Liver (tissue), 8 donors: ENCODE measurements at regions not wholly inside any gene's neighbourhood (a gene's known extent, or its start where the extent isn't known, plus 50 kb on each side); places are given as distances from the start of the nearest gene placed in this dataset.

Experiments
- DNase-seq: peaks from one replicate; pipeline ENCODE4 v3.0.0-alpha.2; 2017; ENCODE audit warnings: low spot score
- H3K27ac ChIP-seq, 2 donors: one replicate each; pipeline ENCODE4 v1.7.0; 2013; ENCODE audit warnings: inconsistent platforms in 2 of 2, low read length in 2 of 2, control low read depth in 1 of 2, low read depth in 1 of 2, mild to moderate bottlenecking in 1 of 2
- H3K27me3 ChIP-seq, 4 donors: one replicate each; pipeline versions ENCODE4 v1.6.1 to v1.7.0; 2013; ENCODE audit warnings: low read length in 3 of 4, inconsistent platforms in 1 of 4, mild to moderate bottlenecking in 1 of 4, moderate library complexity in 1 of 4; ENCODE audit not compliant: control insufficient read depth in 4 of 4, insufficient read depth in 4 of 4
- H3K36me3 ChIP-seq, 4 donors: one replicate each; pipeline versions ENCODE4 v1.6.1 to v1.7.0; 2013; ENCODE audit warnings: low read length in 3 of 4, mild to moderate bottlenecking in 3 of 4, low read depth in 1 of 4, moderate library complexity in 1 of 4; ENCODE audit not compliant: control insufficient read depth in 4 of 4, insufficient read depth in 3 of 4
- H3K4me1 ChIP-seq, 4 donors: one replicate each; pipeline versions ENCODE4 v1.6.1 to v1.7.0; 2013; ENCODE audit warnings: low read length in 3 of 4, mild to moderate bottlenecking in 3 of 4, moderate library complexity in 1 of 4; ENCODE audit not compliant: control insufficient read depth in 4 of 4, insufficient read depth in 4 of 4
- H3K4me3 ChIP-seq, 3 donors: one replicate each; pipeline versions ENCODE4 v1.6.1 to v1.7.0; 2013; ENCODE audit warnings: low read length in 3 of 3, control low read depth in 1 of 3, low read depth in 1 of 3, mild to moderate bottlenecking in 1 of 3
- H3K9ac ChIP-seq, 2 donors: one replicate each; pipeline ENCODE4 v1.7.0; 2013; ENCODE audit warnings: low read length in 2 of 2, mild to moderate bottlenecking in 2 of 2, moderate library complexity in 2 of 2, control low read depth in 1 of 2, low read depth in 1 of 2
- H3K9me3 ChIP-seq, 4 donors: one replicate each; pipeline versions ENCODE4 v1.6.1 to v1.7.0; 2013; ENCODE audit warnings: low read length in 3 of 4; ENCODE audit not compliant: control insufficient read depth in 4 of 4
- ATF3 ChIP-seq: IDR thresholded peaks from 2 replicates; pipeline ENCODE4 v1.6.1; 2016; ENCODE audit warnings: antibody characterized with exemption
- CTCF ChIP-seq: fragments of 150-350 bp; IDR thresholded peaks from 2 replicates; pipeline ENCODE4 v1.5.1; 2017; ENCODE audit warnings: improper control_type of control experiment, low read depth, low read length; ENCODE audit not compliant: missing input control
- EGR1 ChIP-seq, 2 donors: IDR thresholded peaks; 2 replicates each; pipeline ENCODE4 v1.6.1; 2016 to 2018; ENCODE audit warnings: antibody characterized with exemption in 2 of 2, low read depth in 2 of 2
- FOXA1 ChIP-seq: IDR thresholded peaks from 2 replicates; pipeline ENCODE4 v1.6.1; 2016; ENCODE audit warnings: antibody characterized with exemption
- HNF4G ChIP-seq: IDR thresholded peaks from 2 replicates; pipeline ENCODE4 v1.6.1; 2016; ENCODE audit warnings: antibody characterized with exemption
- MAX ChIP-seq: IDR thresholded peaks from 2 replicates; pipeline ENCODE4 v1.6.1; 2016; ENCODE audit warnings: antibody characterized with exemption
- NR2F2 ChIP-seq: IDR thresholded peaks from 2 replicates; pipeline ENCODE4 v1.6.1; 2016; ENCODE audit warnings: antibody characterized with exemption
- RAD21 ChIP-seq, 2 donors: IDR thresholded peaks; 2 replicates each; pipeline ENCODE4 v1.6.1; 2016; ENCODE audit warnings: antibody characterized with exemption in 2 of 2, mild to moderate bottlenecking in 2 of 2
- REST ChIP-seq: IDR thresholded peaks from 2 replicates; pipeline ENCODE4 v1.6.1; 2016; ENCODE audit warnings: antibody characterized with exemption, mild to moderate bottlenecking
- RXRA ChIP-seq, 2 donors: IDR thresholded peaks; 2 replicates each; pipeline ENCODE4 v1.6.1; 2017 to 2018; ENCODE audit warnings: antibody characterized with exemption in 2 of 2, mild to moderate bottlenecking in 1 of 2
- SP1 ChIP-seq: IDR thresholded peaks from 2 replicates; pipeline ENCODE4 v1.6.1; 2018; ENCODE audit warnings: antibody characterized with exemption, mild to moderate bottlenecking
- YY1 ChIP-seq: IDR thresholded peaks from 2 replicates; pipeline ENCODE4 v1.6.1; 2016; ENCODE audit warnings: antibody characterized with exemption, mild to moderate bottlenecking
- ZBTB33 ChIP-seq: IDR thresholded peaks from 2 replicates; pipeline ENCODE4 v1.6.1; 2016; ENCODE audit warnings: antibody characterized with exemption
- WGBS: extraction: QIAGEN DNeasy Blood & Tissue Kit; methylation state at CpG from one replicate; pipeline ENCODE4 v1.1.7; 2013; 5-methylcytosine and 5-hydroxymethylcytosine counted together
- donor health status: healthy.
- donor health status: healthy.
- donor health status: healthy.
- donor health status: healthy.
- donor health status: healthy.

GRCh38 chr6:147660334-147661311 lies 152.1 kb downstream of the SAMD5 start (continued):
- TF ChIP-seq CTCF (no peak), EGR1 (IDR thresholded peaks at IDR 0.05; ENCODE audit: low read depth in 2 of 2) (no peak)

- Histone ChIP-seq H3K4me3 (no peak overlapping the region), H3K36me3 (no peaks in the 10 kb centered on the region), H3K9ac (no peak overlapping the region), H3K27me3 (no peaks in the 10 kb centered on the region), H3K9me3 (no peaks in the 10 kb centered on the region), H3K27ac (no peak overlapping the region), H3K4me1 (no peaks in the 10 kb centered on the region)
- no peak for DNase-seq
- WGBS: 94% methylated on average over 1 of the region's 1 CpG
- TF ChIP-seq RAD21 (IDR thresholded peaks at IDR 0.05) (no peak), HNF4G (no peak), YY1 (no peak), SP1 (no peak), ATF3 (no peak), FOXA1 (no peak), REST (no peak), MAX (no peak), ZBTB33 (no peak), NR2F2 (no peak), RXRA (IDR thresholded peaks at IDR 0.05) (no peak), CTCF (no peak)
These were observed 154.2 kb downstream of the SAMD5 start for GRCh38 chr6:147662646-147663045.
